Naive thymus-derived CD4-positive, alpha-beta T cell (primary cell): ENCODE measurements at regions not wholly inside any gene's neighbourhood (a gene's known extent, or its start where the extent isn't known, plus 50 kb on each side); places are given as distances from the start of the nearest gene placed in this dataset.

Source experiments
- ATAC-seq: fragments of 150-1000 bp; cut with Tn5 transposase; 2 replicates; pipeline ENCODE4 v1.10.0; 2021; ENCODE audit warnings: mild to moderate bottlenecking, moderate library complexity
- CTCF ChIA-PET: fragments of 350-600 bp; sonication (Branson Sonifier 250); formaldehyde crosslinking; loops from one replicate; lab custom pipeline; 2021; ENCODE audit warnings: antibody characterized with exemption; lab: Charles Lee
- POLR2A ChIA-PET: fragments of 350-600 bp; sonication (Branson Sonifier 250); formaldehyde crosslinking; loops from one replicate; lab custom pipeline; 2021; ENCODE audit warnings: antibody characterized with exemption, inconsistent platforms; lab: Charles Lee
- DNase-seq, 9 donors: peaks; one replicate each; pipeline versions ENCODE4 v3.0.0 to v3.0.0-alpha.2; 2020 to 2022; ENCODE audit warnings: mixed read lengths in 1 of 9
- H3K27ac ChIP-seq: one replicate; pipeline ENCODE4 v1.7.0; 2013; ENCODE audit warnings: mild to moderate bottlenecking, low read depth, low read length, moderate library complexity
- H3K27me3 ChIP-seq, 2 donors: one replicate each; pipeline ENCODE4 v1.7.0; 2013; ENCODE audit warnings: low read length in 2 of 2, mild to moderate bottlenecking in 2 of 2, moderate library complexity in 2 of 2; ENCODE audit not compliant: control insufficient read depth in 2 of 2, insufficient read depth in 2 of 2
- H3K36me3 ChIP-seq, 3 experiments: 1 replicate in 2 of 3; 2 replicates in 1 of 3; pipeline ENCODE4 v1.7.0; 2013; ENCODE audit warnings: low read length in 3 of 3, mild to moderate bottlenecking in 3 of 3, moderate library complexity in 1 of 3; ENCODE audit not compliant: insufficient read depth in 3 of 3, control insufficient read depth in 2 of 3
- H3K4me1 ChIP-seq, 2 donors: one replicate each; pipeline ENCODE4 v1.7.0; 2013; ENCODE audit warnings: low read length in 2 of 2, mild to moderate bottlenecking in 2 of 2, moderate library complexity in 1 of 2; ENCODE audit not compliant: control insufficient read depth in 2 of 2, insufficient read depth in 2 of 2
- H3K4me3 ChIP-seq: 2 replicates; pipeline ENCODE4 v1.7.0; 2013; ENCODE audit warnings: mild to moderate bottlenecking, low read length
- H3K9me3 ChIP-seq, 3 experiments: 1 replicate in 2 of 3; 2 replicates in 1 of 3; pipeline ENCODE4 v1.7.0; 2013; ENCODE audit warnings: low read length in 3 of 3; ENCODE audit not compliant: control insufficient read depth in 2 of 3
- H3K27ac Mint-ChIP-seq, 9 donors: one replicate each; pipeline ENCODE4 v1.8.0; 2020 to 2022; ENCODE audit warnings: mixed read lengths in 9 of 9, mild to moderate bottlenecking in 8 of 9, moderate library complexity in 5 of 9, inconsistent platforms in 2 of 9
- H3K27me3 Mint-ChIP-seq, 5 donors: one replicate each; pipeline ENCODE4 v1.8.0; 2021 to 2022; ENCODE audit warnings: mixed read lengths in 5 of 5, mild to moderate bottlenecking in 1 of 5
- H3K36me3 Mint-ChIP-seq, 5 donors: one replicate each; pipeline ENCODE4 v1.8.0; 2020 to 2022; ENCODE audit warnings: mixed read lengths in 5 of 5, mild to moderate bottlenecking in 3 of 5, inconsistent platforms in 1 of 5
- H3K4me1 Mint-ChIP-seq, 7 donors: one replicate each; pipeline ENCODE4 v1.8.0; 2020 to 2022; ENCODE audit warnings: mixed read lengths in 7 of 7, mild to moderate bottlenecking in 3 of 7, inconsistent platforms in 1 of 7
- H3K4me3 Mint-ChIP-seq, 10 donors: one replicate each; pipeline ENCODE4 v1.8.0; 2020 to 2022; ENCODE audit warnings: mild to moderate bottlenecking in 10 of 10, mixed read lengths in 10 of 10, moderate library complexity in 6 of 10, inconsistent platforms in 2 of 10
- H3K9me3 Mint-ChIP-seq, 11 donors: one replicate each; pipeline ENCODE4 v1.8.0; 2020 to 2022; ENCODE audit warnings: mixed read lengths in 11 of 11, mild to moderate bottlenecking in 4 of 11, inconsistent platforms in 1 of 11, moderate library complexity in 1 of 11
- intact Hi-C, 2 donors: fragments of 100-400 bp; cut with micrococcal nuclease; formaldehyde crosslinking; loops; one replicate each; pipeline ENCODE4 v1.15.1; 2023

DNA sequence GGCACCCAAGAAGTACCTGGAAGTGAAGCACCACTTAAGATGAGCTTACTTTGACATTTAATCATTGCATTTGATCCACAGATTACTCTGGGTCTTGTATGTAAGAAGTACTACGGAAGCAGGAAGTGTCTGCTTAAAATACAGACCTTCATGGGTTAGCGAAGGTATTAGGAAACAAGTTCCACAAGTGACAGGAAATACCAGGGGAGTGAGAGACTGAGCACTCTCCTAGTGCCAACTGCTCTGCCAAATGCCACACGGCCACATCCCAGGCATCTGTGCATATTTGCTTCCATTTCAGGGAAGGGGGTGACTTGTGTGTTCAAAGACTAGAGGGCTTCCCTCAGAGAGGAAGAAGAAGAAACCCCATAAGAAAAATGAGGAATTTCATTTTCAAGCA is 57.2 kb upstream of the ANK3 start:
- DNase-seq: peak in 5 of 9 donors; percentile 24 to 41 (median 31)
- Histone ChIP-seq H3K36me3 (no peaks in the 10 kb centered on the region), H3K4me3 (no peak overlapping the region), H3K9me3 (no peaks in the 10 kb centered on the region), H3K27me3 (no peaks in the 10 kb centered on the region), H3K4me1 (peaks cover 0 to 11% of the 10 kb centered on the region in 2 donors), H3K27ac (no peak overlapping the region)
- CTCF ChIA-PET: interaction anchor here (0.7 kb wide), 1 partner anchor 55 kb away, joined by 4 read pairs; no protein-coding TSS in a partner anchor
- H3K36me3 Mint-ChIP-seq: peaks cover 0 to 15% (median 0%) of the 10 kb centered on the region in 5 donors
- H3K4me1 Mint-ChIP-seq: peaks cover 12 to 32% (median 20%) of the 10 kb centered on the region in 7 donors
- intact Hi-C loops: loop anchor here (2.0 to 10.0 kb wide), 2 partner anchors 200 to 518 kb away; no protein-coding TSS in a partner anchor
- peak overlapping the region in 8 of 9 donors; percentile 8 to 86 (median 62) for H3K27ac Mint-ChIP-seq
- ATAC-seq: peak; percentile 66
- peak overlapping the region in 7 of 10 donors; percentile 12 to 79 (median 45) for H3K4me3 Mint-ChIP-seq
- POLR2A ChIA-PET: no interaction called here
- no peaks in the 10 kb centered on the region for H3K27me3 Mint-ChIP-seq
- no peaks in the 10 kb centered on the region for H3K9me3 Mint-ChIP-seq

DNA sequence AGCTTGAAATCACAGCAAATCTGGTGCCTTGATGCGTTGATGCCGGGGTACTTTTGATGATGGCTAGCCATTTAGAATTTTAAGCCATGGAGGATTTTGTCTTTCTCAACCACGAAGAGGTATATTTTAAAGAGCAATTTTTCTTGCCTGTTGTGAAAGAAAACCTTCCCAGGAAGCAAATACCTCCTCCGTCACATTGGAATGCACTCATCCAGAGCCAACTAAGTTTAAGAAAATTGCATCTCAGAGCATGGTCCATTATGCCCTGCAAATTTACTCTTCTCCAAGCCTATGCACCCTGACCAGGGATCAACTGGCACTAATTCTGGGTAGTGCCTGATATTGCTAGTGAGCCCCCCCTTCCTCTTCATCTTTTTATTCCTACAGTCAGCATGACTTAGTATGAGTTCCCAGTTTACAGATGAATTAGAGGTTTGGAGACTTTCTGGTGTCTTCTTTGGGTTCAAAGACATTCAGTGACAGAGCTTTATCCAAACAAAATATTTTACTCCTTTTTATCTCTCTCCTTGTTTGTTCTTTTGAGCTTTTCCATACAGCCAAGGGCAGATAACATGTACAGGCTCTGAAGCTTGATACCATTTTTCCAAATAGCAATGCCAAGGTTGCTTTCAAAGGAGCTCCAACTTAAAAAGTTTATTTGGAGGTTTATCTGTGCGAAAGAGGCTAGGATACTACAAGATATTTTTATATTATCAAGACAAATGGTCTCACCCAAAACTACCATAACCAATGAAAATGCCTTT is 56.6 kb upstream of the ANK3 start:
- intact Hi-C loops: loop anchor here (2.0 to 10.0 kb wide), 2 partner anchors 201 to 519 kb away; no protein-coding TSS in a partner anchor
- Mint-ChIP-seq H3K27ac (peak overlapping the region in 6 of 9 donors; percentile 8 to 86 (median 70)), H3K36me3 (peaks cover 0 to 12% (median 0%) of the 10 kb centered on the region in 5 donors), H3K4me3 (peak overlapping the region in 5 of 10 donors; percentile 12 to 79 (median 64)), H3K4me1 (peaks cover 12 to 32% (median 20%) of the 10 kb centered on the region in 7 donors), H3K9me3 (no peaks in the 10 kb centered on the region), H3K27me3 (no peaks in the 10 kb centered on the region)
- ATAC-seq: no peak
- Histone ChIP-seq H3K27me3 (no peaks in the 10 kb centered on the region), H3K27ac (no peak overlapping the region), H3K4me1 (peaks cover 0 to 11% of the 10 kb centered on the region in 2 donors), H3K36me3 (no peaks in the 10 kb centered on the region), H3K9me3 (no peaks in the 10 kb centered on the region), H3K4me3 (no peak overlapping the region)
- no peak for DNase-seq
- ChIA-PET POLR2A (no interaction called here), CTCF (interaction anchor here (0.6 to 1.8 kb wide), 3 partner anchors 56 to 321 kb away, joined by 3 to 4 read pairs (median 4); no protein-coding TSS in a partner anchor)

DNA sequence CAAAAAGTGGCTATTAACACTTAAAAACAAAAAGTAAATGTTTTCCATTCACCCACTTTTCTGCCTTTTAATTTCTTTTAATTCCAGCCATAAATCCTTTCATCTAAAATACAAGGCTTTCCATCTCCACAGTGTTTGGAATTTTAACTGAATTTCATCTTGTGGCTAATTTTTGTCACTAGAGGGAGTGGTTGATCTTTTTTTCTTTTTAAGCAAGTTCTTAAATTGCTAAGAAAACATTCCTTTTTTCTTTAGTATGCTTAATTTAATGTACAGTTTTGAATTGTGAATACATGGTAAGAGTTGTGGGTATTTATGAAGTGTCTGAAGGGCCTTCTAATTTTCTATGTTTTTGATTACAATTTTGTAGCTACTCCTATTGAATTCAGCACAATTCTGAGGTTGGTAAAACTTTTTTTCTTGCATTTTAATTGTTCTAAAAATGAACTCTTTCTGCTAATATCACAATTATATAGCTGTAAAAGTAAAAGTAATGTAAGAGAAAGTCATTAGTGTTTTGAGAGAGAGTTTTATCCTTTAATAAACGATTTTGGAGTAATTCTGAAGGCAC is 54.9 kb upstream of the ANK3 start:
- Mint-ChIP-seq H3K4me1 (peaks cover 12 to 34% (median 20%) of the 10 kb centered on the region in 7 donors), H3K36me3 (peaks cover 0 to 16% (median 0%) of the 10 kb centered on the region in 5 donors), H3K27me3 (no peaks in the 10 kb centered on the region), H3K4me3 (no peak overlapping the region), H3K27ac (no peak overlapping the region), H3K9me3 (no peaks in the 10 kb centered on the region)
- CTCF ChIA-PET: interaction anchor here (0.6 to 1.8 kb wide), 3 partner anchors 9 to 325 kb away, joined by 3 read pairs; no protein-coding TSS in a partner anchor
- ATAC-seq (no peak), DNase-seq (no peak)
- Histone ChIP-seq H3K36me3 (no peaks in the 10 kb centered on the region), H3K27me3 (no peaks in the 10 kb centered on the region), H3K9me3 (no peaks in the 10 kb centered on the region), H3K4me1 (peaks cover 0 to 11% of the 10 kb centered on the region in 2 donors), H3K4me3 (no peak overlapping the region), H3K27ac (no peak overlapping the region)
- POLR2A ChIA-PET: no interaction called here
- intact Hi-C loops: loop anchor here (1.0 to 10.0 kb wide), 5 partner anchors 203 to 582 kb away; no protein-coding TSS in a partner anchor

DNA sequence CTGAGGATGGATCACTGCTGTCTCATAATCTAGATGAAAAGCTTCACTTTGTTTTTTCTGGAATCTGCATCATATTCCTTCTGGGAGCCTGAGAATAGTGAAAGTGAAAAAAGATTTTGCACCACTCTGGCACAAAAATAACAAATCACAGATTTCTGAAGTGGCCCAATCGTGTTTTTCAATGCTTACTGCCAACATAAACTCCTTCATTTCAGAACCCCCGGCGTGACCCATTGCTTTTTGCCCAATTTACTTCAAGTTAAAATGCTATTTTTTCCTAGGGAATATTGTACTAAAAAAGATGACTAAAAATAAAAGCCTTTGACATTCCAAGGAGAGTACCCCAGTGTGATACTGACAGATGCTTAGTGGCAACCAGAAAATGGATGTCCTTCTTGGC is 53.7 kb upstream of the ANK3 start:
- no peaks in the 10 kb centered on the region for H3K27me3 Mint-ChIP-seq
- Histone ChIP-seq H3K36me3 (no peaks in the 10 kb centered on the region), H3K27ac (no peak overlapping the region), H3K4me3 (no peak overlapping the region), H3K9me3 (no peaks in the 10 kb centered on the region), H3K27me3 (no peaks in the 10 kb centered on the region), H3K4me1 (peaks cover 0 to 11% of the 10 kb centered on the region in 2 donors)
- H3K36me3 Mint-ChIP-seq: peaks cover 0 to 17% (median 3%) of the 10 kb centered on the region in 5 donors
- intact Hi-C loops: loop anchor here in 1 of 2 donors (5.0 to 10.0 kb wide), 2 partner anchors 521 to 581 kb away; no protein-coding TSS in a partner anchor
- ChIA-PET POLR2A (no interaction called here), CTCF (interaction anchor here (0.7 kb wide), 1 partner anchor 203 kb away, joined by 3 read pairs; no protein-coding TSS in a partner anchor)
- DNase-seq (no peak), ATAC-seq (no peak)
- H3K4me1 Mint-ChIP-seq: peaks cover 8 to 31% (median 18%) of the 10 kb centered on the region in 7 donors
- no peak overlapping the region for H3K27ac Mint-ChIP-seq
- H3K9me3 Mint-ChIP-seq: no peaks in the 10 kb centered on the region
- H3K4me3 Mint-ChIP-seq: no peak overlapping the region

DNA sequence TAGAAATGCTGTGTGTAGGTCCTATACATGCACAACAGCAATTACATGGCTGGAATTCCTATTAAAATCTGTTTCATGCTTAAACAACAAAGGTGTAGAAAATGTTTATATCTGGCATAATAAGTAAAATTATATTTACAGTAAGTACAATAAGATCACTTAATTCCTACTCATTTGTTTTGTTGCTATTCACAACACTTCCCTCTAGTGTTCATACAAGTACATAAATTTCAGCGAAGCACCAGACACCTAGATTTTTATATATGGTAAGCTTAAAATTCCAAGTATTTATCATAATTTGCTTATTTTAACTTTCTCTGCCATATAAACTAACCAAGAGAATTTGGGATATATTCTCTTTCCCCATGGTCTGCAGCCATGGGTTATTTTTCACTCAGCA is 51.8 kb upstream of the ANK3 start:
- ChIA-PET POLR2A (no interaction called here), CTCF (no interaction called here)
- no peaks in the 10 kb centered on the region for H3K36me3 ChIP-seq
- H3K4me1 Mint-ChIP-seq: peaks cover 0 to 15% (median 8%) of the 10 kb centered on the region in 7 donors
- H3K4me3 ChIP-seq: no peak overlapping the region
- no peaks in the 10 kb centered on the region for H3K9me3 ChIP-seq
- no peak for DNase-seq
- peaks cover 0 to 1% of the 10 kb centered on the region in 2 donors for H3K4me1 ChIP-seq
- H3K27me3 Mint-ChIP-seq: no peaks in the 10 kb centered on the region
- H3K36me3 Mint-ChIP-seq: peaks cover 0 to 28% (median 5%) of the 10 kb centered on the region in 5 donors
- no peak overlapping the region for H3K27ac Mint-ChIP-seq
- H3K4me3 Mint-ChIP-seq: no peak overlapping the region
- intact Hi-C loops: loop anchor here in 1 of 2 donors (5.0 to 10.0 kb wide), 2 partner anchors 523 to 579 kb away; no protein-coding TSS in a partner anchor
- no peaks in the 10 kb centered on the region for H3K9me3 Mint-ChIP-seq
- no peak for ATAC-seq
- H3K27me3 ChIP-seq: no peaks in the 10 kb centered on the region
- no peak overlapping the region for H3K27ac ChIP-seq

DNA sequence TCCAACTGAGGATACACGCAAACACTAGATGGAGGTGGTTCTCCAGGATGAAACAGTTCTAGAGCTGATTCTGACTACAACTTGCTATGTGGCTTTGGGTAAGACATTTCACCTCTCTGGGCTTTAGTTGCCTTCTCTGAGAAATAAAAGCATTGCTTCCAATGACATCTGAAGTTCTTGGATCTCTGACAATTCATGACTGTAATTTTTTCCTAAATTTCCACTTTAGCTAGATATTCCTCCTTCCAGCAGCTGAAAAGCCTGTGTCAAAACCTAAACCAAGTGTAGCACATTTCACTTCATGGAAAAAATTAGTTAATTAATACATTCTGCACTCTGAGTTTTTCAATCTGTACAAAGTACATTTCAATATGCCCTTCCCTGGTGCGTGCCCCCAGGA is 50.0 kb upstream of the ANK3 start:
- CTCF ChIA-PET: no interaction called here
- ATAC-seq (no peak), DNase-seq (no peak)
- Histone ChIP-seq H3K4me3 (no peak overlapping the region), H3K36me3 (no peaks in the 10 kb centered on the region), H3K27ac (no peak overlapping the region), H3K9me3 (no peaks in the 10 kb centered on the region), H3K27me3 (no peaks in the 10 kb centered on the region), H3K4me1 (no peaks in the 10 kb centered on the region)
- POLR2A ChIA-PET: no interaction called here
- H3K27me3 Mint-ChIP-seq: no peaks in the 10 kb centered on the region
- H3K27ac Mint-ChIP-seq: peak overlapping the region in 1 of 9 donors; percentile 22
- H3K4me3 Mint-ChIP-seq: no peak overlapping the region
- H3K4me1 Mint-ChIP-seq: peaks cover 0 to 12% (median 0%) of the 10 kb centered on the region in 7 donors
- H3K9me3 Mint-ChIP-seq: no peaks in the 10 kb centered on the region
- H3K36me3 Mint-ChIP-seq: peaks cover 0 to 28% (median 5%) of the 10 kb centered on the region in 5 donors
- intact Hi-C loops: loop anchor here in 1 of 2 donors (5.0 to 10.0 kb wide), 3 partner anchors 205 to 577 kb away; no protein-coding TSS in a partner anchor
